ENCODE measurements at regions not wholly inside any gene's neighbourhood (a gene's known extent, or its start where the extent isn't known, plus 50 kb on each side); places are given as distances from the start of the nearest gene placed in this dataset.

DNA sequence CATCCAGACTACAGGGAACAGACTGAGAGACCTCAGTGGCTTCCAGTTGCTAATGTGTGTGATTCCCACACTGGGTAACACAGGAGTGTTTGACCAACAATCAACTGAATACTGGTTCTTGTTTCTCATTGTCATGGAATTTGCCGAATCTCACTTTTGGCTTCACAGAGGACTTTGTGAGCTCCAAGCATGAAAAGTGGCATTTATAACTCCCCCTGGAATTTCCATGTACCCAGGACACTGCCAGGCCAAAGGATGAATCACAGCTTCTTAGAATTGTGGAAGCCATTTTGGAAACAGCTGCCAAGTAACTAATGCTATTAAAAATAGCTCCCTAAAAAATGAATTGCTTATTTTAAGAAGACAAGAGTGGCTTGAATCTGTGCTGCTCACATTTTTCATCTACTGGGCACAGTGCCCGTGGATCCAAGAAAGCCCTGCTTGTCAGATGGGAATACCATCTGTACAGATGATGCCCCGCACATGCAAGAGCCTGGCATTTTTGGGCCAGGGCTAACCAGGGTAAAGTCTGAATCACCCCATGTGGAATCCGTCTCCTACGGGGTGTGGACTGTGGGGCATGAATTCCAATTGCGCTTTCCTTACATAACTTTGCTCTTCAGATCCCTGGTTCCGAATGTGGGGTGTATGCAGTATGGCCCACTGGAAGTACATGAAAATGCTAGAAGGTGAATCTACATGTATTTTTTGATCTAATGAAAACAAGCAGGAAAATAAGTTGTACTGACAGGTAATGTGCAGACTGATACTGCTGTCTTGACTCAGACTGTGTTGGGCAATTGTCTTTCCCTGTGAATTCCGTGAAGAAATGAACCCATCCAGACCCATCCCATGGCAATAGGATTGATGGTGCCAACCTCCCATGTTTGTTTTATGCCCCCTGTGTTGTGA, 487.3 kb downstream of the SIPA1L2 start:
- TF ChIP-seq, protein P1, sequence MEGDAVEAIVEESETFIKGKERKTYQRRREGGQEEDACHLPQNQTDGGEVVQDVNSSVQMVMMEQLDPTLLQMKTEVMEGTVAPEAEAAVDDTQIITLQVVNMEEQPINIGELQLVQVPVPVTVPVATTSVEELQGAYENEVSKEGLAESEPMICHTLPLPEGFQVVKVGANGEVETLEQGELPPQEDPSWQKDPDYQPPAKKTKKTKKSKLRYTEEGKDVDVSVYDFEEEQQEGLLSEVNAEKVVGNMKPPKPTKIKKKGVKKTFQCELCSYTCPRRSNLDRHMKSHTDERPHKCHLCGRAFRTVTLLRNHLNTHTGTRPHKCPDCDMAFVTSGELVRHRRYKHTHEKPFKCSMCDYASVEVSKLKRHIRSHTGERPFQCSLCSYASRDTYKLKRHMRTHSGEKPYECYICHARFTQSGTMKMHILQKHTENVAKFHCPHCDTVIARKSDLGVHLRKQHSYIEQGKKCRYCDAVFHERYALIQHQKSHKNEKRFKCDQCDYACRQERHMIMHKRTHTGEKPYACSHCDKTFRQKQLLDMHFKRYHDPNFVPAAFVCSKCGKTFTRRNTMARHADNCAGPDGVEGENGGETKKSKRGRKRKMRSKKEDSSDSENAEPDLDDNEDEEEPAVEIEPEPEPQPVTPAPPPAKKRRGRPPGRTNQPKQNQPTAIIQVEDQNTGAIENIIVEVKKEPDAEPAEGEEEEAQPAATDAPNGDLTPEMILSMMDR (IDR thresholded peaks at IDR 0.05), result no peak
- TF ChIP-seq POLR2AphosphoS5 (IDR thresholded peaks at IDR 0.05; ENCODE audit: low read depth, low read length), result no peak
- TF ChIP-seq, protein P2, sequence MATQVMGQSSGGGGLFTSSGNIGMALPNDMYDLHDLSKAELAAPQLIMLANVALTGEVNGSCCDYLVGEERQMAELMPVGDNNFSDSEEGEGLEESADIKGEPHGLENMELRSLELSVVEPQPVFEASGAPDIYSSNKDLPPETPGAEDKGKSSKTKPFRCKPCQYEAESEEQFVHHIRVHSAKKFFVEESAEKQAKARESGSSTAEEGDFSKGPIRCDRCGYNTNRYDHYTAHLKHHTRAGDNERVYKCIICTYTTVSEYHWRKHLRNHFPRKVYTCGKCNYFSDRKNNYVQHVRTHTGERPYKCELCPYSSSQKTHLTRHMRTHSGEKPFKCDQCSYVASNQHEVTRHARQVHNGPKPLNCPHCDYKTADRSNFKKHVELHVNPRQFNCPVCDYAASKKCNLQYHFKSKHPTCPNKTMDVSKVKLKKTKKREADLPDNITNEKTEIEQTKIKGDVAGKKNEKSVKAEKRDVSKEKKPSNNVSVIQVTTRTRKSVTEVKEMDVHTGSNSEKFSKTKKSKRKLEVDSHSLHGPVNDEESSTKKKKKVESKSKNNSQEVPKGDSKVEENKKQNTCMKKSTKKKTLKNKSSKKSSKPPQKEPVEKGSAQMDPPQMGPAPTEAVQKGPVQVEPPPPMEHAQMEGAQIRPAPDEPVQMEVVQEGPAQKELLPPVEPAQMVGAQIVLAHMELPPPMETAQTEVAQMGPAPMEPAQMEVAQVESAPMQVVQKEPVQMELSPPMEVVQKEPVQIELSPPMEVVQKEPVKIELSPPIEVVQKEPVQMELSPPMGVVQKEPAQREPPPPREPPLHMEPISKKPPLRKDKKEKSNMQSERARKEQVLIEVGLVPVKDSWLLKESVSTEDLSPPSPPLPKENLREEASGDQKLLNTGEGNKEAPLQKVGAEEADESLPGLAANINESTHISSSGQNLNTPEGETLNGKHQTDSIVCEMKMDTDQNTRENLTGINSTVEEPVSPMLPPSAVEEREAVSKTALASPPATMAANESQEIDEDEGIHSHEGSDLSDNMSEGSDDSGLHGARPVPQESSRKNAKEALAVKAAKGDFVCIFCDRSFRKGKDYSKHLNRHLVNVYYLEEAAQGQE (IDR thresholded peaks at IDR 0.05; ENCODE audit: insufficient read depth in 1 of 2, low read depth in 2 of 2, low read length in 1 of 2), result no peak
